ENCODE measurements at regions not wholly inside any gene's neighbourhood (a gene's known extent, or its start where the extent isn't known, plus 50 kb on each side); places are given as distances from the start of the nearest gene placed in this dataset.
"Not testable (repeated sequence)": the region's sequence is repeated elsewhere in the genome, so short reads cannot be mapped to it uniquely, and the experiment has no call there.

DNA sequence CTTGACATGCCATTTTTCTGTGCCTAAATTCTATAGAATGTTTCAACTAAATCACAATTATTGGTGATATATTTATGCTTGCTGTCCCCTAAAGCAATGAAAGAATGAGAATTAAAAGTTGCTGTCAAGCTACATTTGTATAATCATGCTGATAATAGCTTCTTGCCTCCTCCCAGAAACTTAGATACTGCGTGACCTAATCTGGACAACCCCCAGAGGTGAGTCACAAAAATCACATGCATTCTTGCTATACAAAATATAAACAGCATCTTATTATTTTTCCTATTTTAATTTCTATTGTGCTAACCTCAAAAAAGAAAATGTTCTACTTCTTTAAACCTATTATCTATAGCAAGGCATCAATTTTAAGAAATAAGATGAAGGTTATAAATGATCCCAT, 995.8 kb upstream of the ACO1 start:
- DNase-seq (ENCODE audit: low read depth in 2 of 2), result no peak

- DNase-seq (ENCODE audit: low read depth in 2 of 2), result no peak
Observed at GRCh38 chr9:31389075-31389474, 995.4 kb upstream of the ACO1 start.

DNA sequence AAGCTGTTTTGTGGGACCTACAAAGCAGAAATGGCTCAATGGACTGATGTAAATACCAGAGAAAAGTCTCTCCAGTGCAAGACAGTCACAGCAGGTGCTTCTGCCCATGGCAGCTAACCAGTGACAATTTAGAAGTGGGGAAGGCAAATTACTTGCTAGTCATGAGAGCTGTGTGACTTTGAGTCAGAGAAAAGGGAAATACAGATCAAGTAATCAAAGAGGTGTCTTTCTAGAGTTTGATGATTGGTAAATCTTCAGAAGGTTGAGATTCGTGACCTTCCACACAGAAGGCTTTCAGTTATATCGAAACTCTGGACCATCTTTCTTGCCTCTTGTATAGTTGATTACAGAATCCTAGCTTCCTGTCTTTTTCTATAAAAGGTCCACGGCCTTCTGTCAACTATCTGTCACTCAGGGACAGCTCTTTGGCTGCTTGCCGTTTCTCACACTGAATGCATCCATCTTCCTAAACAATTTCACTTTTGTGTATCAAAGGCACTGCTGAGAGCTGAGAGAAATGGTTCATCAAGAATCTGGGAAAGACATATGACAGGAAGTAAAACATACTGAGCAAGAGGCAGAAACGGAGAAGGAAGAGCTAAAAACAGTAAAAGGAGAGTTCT, 993.9 kb upstream of the ACO1 start:
- no peak for DNase-seq (ENCODE audit: low read depth in 2 of 2)

- no peak for DNase-seq (ENCODE audit: low read depth in 2 of 2)
Observed at GRCh38 chr9:31393240-31393639, 991.2 kb upstream of the ACO1 start.

DNA sequence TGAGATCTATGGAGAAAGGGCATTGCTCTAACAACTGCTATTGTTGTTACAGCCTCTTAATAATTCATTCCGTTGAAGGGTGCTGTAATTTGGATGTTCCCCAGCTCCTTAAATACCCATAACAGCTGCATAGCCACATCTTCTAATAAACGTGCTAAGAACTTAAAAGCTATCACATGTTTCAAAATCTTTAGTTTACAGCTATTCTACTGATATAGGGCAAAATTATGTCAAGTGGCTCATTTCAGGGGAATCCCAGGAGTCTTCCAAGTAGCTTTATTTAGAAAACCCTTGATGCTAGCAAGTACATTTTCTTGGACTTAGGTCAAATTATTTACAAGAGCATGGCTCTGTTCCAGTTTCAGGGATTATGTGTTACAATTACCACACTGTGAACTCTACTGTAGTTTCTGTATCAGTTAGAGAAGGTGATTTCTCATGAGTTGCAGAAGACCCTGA, 990.4 kb upstream of the ACO1 start:
- DNase-seq (ENCODE audit: low read depth in 2 of 2), result no peak

GRCh38 chr9:31412081-31412480, 972.4 kb upstream of the ACO1 start:
- DNase-seq (ENCODE audit: low read depth in 2 of 2), result no peak

DNA sequence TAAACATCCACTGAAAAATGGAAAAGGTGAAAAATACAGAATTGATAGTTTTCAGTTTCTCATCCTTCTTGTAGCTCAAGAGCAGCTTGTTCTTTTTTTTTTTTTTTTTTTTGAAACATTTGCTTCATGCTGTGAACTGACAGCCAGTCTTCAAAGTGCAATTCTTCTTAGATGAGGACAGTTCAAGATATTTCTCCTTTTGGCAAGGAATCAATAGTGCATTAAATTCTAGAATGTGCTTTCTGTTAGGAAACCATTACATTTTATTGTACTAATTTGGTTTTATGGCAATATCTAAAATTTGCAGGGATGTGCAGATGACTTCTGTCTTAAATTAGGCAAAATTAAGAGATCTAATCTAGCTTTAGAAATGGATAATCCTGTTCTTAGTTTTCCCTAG, 969.3 kb upstream of the ACO1 start:
- DNase-seq (ENCODE audit: low read depth in 2 of 2), result no peak

GRCh38 chr9:31418419-31418818, 966.0 kb upstream of the ACO1 start:
- DNase-seq (ENCODE audit: low read depth in 2 of 2), result no peak

DNA sequence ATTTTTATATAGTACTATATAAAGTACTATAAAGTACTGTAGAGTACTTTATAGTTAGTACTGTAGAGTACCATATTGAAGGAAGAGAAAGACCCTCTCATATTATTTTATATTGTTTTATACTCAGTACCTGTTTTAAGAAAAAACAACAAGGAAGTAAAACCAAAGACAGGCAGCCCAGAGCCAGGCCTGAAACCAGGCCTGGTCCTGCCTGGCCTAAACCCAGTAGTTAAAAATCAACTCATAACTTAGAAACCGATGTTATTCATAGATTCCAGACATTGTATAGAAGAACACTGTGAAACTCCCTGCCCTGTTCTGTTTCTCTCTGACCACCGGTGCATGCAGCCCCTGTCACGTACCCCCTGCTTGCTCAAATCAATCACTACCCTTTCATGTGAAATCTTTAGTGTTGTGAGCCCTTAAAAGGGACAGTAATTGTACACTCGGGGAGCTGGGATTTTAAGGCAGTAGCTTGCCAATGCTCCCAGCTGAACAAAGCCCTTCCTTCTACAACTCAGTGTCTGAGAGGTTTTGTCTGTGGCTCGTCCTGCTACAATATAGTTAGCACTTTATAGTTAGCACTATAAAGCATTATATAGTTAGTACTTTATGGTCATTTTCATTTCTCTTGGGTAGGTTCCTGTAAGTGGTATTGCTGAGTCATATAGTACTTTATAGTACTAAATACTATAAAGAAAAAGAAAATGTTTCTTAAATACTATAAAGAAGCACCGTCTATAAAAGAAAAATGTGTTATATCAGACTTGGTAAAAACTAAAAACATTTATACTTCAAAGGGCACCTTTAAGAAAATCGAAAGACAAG, 940.6 kb upstream of the ACO1 start:
- DNase-seq (ENCODE audit: low read depth in 2 of 2), result not testable (repeated sequence)

GRCh38 chr9:31445357-31445756, 939.1 kb upstream of the ACO1 start:
- DNase-seq (ENCODE audit: low read depth in 2 of 2), result no peak

- no peak for DNase-seq (ENCODE audit: low read depth in 2 of 2)
Observed at GRCh38 chr9:31445960-31446359, 938.5 kb upstream of the ACO1 start.

DNA sequence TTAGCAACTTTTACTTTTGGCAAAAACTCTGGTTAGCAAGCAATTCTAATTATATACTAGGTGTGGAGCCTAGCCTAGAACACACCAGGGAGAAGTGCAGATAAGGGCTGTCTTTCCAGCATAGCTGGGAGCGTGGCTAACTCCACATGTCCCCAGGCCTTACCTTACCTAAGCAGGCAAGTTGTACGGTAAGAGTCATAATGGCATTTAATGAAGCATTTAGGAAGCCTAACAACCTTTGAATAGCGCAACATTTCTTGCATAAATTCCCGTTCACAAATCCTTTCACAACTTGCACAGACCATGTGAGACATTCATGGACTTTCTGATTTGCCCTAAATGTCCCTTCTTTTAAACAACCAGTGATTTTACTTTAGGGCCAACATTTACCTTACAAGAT, 917.4 kb upstream of the ACO1 start:
- DNase-seq (ENCODE audit: low read depth in 2 of 2), result no peak

DNA sequence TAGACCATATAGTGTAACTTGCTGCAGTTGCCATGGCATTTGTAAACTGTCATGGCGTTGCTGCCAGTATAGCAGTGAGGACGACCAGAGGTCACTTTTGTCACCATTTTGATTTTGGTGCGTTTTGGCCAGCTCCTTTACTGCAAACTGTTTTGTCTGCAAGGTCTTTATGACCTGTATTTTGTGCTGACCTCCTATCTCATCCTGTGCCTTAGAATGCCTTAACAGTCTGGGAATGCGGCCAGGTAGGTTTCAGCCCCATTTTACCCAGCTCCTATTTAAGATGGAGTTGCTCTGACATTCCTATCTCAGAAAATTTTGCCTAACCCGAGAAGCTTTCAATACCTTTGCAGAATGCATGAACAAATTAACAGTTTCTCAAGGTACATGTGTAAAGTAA, 914.4 kb upstream of the ACO1 start:
- DNase-seq (ENCODE audit: low read depth in 2 of 2), result no peak

GRCh38 chr9:31471010-31471409, 913.4 kb upstream of the ACO1 start:
- DNase-seq (ENCODE audit: low read depth in 2 of 2), result no peak

- DNase-seq (ENCODE audit: low read depth in 2 of 2), result no peak
Observed at GRCh38 chr9:31486630-31487029, 897.8 kb upstream of the ACO1 start.

- DNase-seq (ENCODE audit: low read depth in 2 of 2), result no peak
Observed at GRCh38 chr9:31490551-31491106, 893.8 kb upstream of the ACO1 start.

DNA sequence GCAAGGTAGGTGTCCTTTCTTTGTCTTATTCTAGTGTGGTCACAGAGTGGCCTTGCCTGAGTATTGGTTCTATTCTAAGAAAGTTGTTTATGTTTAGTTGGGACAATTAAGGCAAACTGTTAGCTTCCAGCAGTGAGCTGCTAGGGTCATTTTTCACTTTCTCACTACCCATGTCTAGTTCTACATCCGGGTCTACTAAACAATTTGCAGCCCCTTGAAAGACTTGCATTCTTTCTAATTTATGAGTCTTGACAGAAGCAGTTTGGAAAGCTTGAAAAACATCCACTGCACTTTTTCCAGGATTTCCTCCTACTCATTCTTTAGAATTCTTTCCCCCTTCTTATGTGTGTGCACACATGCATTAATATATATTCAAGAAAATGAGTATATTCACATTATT, 892.2 kb upstream of the ACO1 start:
- no peak for DNase-seq (ENCODE audit: low read depth in 2 of 2)

DNA sequence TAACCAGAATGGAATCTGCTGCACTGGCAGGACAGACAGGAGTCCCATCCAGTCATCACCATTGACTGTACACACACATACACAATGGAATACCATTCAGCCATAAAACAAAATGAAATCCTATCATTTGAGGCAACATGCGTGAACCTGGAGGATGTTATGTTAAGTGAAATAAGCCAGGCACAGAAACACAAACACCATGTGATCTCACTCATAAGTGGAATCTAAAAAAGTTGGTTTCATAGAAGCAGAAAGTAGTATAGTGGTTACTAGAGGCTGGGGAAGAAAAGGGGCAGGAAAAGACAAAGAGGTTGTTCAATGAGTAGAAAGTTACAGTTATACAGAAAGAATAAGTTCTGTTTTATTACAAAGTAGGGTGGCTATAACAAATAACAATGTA, 884.0 kb upstream of the ACO1 start:
- DNase-seq (ENCODE audit: low read depth in 2 of 2), result no peak

DNA sequence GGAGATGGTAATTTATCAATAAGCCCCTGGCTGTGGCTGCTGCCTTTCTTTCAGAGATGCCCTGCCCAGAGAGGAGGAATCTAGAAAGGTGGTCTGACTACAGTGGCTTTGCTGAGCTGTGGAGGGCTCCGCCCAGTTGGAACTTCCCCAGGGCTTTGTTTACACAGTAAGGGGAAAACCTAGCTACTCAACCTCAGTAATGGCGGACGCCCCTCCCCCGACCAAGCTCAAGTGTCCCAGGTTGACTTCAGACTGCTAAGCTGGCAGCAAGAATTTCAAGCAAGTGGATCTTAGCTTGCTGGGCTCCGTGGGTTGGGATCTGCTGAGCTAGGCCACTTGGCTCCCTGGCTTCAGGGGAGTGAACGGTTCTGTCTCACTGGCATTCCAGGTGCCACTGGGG, 865.4 kb upstream of the ACO1 start:
- peak in 1 of 2 donors; percentile 15 for DNase-seq (ENCODE audit: low read depth in 2 of 2)

DNA sequence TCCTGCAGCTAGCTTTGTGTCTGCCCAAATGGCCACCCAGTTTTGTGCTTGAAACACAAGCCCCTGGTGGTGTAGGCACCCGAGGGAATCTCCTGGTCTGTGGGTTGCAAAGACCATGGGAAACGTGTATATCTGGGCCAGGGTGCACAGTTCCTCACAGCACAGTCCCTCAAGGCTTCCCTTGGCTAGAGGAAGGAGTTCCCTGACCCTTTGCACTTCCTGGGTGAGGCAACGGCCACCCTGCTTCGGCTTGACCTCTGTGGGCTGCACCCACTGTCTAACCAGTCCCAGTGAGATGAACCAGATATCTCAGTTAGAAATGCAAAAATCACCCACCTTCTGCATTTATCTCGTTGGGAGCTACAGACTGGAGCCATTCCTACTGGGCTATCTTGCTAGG, 865.0 kb upstream of the ACO1 start:
- no peak for DNase-seq (ENCODE audit: low read depth in 2 of 2)

- DNase-seq (ENCODE audit: low read depth in 2 of 2), result no peak
Observed at GRCh38 chr9:31519826-31520225, 864.6 kb upstream of the ACO1 start.

GRCh38 chr9:31520301-31521085, 864.0 kb upstream of the ACO1 start:
- DNase-seq (ENCODE audit: low read depth in 2 of 2), result no peak
